ENCODE measurements at regions not wholly inside any gene's neighbourhood (a gene's known extent, or its start where the extent isn't known, plus 50 kb on each side); places are given as distances from the start of the nearest gene placed in this dataset.

DNA sequence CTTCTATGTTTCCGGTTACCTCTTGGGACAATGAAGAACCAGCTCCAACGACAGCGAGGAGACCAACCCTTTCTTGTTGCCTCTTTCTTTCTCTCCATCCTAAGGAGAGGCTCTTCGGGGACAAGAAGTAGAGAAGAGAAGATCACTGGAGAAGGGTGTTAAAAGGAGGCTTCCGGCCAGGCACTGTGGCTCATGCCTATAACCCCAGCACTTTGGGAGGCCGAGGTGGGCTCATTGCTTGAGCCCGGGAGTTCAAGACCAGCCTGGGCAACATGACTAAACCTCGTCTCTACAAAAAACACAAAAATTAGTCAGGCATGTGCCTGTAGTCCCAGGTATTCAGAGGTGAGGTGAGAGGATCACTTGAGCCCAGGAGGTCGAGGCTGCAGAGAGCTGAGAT lies 90.8 kb upstream of the TNFAIP3 start:
- Histone ChIP-seq H4K20me1 (ENCODE audit: control insufficient read depth, extremely low read depth, insufficient read depth, low read length) (no peaks in the 10 kb centered on the region), H3K4me1 (ENCODE audit: control insufficient read depth, extremely low read depth, insufficient read depth, low read length) (peaks cover 13% of the 10 kb centered on the region), H3K36me3 (ENCODE audit: control insufficient read depth, insufficient read depth, low read length) (no peaks in the 10 kb centered on the region), H3K27me3 (ENCODE audit: control insufficient read depth, insufficient read depth, low read length) (no peaks in the 10 kb centered on the region), H3K4me3 (replicated peaks in 1 of 4; ENCODE audit: control extremely low read depth in 1 of 4, insufficient read depth in 1 of 4, low read depth in 3 of 4, low read length in 4 of 4) (no peak overlapping the region), H2AFZ (ENCODE audit: low read length) (no peak overlapping the region), H3K27ac (ENCODE audit: insufficient read depth, low read length) (no peak overlapping the region), H3K4me2 (ENCODE audit: extremely low read depth, insufficient read depth, low read length) (no peak overlapping the region), H3K9ac (ENCODE audit: insufficient read depth, low read length) (no peak overlapping the region), H3K79me2 (ENCODE audit: control insufficient read depth, insufficient read depth, low read length) (no peaks in the 10 kb centered on the region), H3K9me3 (ENCODE audit: control insufficient read depth, insufficient read depth, low read depth, low read length) (no peaks in the 10 kb centered on the region)
- TF ChIP-seq EZH2 (IDR thresholded peaks at IDR 0.05; ENCODE audit: low read length, missing control alignments) (no peak), CTCF (conservative IDR thresholded peaks at IDR 0.05 in 1 of 2, IDR thresholded peaks at IDR 0.05 in 1 of 2; ENCODE audit: low read depth in 1 of 2, low read length in 2 of 2) (no peak)
- DNase-seq (ENCODE audit: low read depth in 2 of 2) = no peak

DNA sequence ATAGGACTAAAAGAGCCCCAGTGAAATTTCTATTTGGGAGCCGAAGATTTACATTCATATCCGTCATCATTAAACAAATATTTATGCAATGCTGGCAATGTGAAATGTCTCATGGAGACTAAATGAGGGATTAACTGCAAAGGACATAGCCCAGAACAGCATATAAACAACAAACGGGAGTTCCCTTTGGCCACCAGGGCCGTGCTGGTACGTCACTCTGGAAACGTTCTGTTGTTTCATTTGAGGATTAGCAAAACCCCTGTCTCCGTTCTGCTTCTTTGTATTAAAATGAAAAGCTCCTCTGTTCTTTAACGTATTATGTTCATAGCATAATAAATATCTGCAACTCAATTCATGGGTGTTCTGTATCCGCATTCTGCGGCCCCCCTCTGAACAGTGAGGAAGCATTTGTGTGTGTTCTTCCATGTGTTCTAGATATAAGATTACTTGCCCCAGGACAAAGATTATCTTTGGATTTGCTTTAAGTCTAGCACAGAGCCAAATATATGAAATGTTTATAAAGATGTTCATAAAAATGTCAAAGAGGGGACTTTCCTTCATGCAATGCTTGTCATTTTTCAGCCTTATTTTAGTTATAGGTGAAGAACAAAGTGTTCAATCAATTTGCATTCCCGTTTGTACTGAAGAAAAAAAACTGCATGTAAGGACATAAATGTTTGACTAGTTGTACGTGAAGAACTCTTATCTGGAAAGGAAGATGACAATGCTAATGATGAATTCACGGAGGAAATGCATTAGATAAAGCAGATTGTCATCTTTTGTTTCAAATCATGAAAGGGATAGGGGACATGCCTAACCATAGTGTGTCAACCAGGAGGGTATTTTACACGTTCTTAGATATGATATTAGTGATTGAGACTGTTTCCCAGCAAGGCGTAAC lies 90.0 kb upstream of the TNFAIP3 start:
- peak in 1 of 2 donors; percentile 92 for DNase-seq (ENCODE audit: low read depth in 2 of 2)
- H3K4me2 ChIP-seq (ENCODE audit: extremely low read depth, insufficient read depth, low read length) = peak overlapping the region; percentile 23
- H3K36me3 ChIP-seq (ENCODE audit: control insufficient read depth, insufficient read depth, low read length) = no peaks in the 10 kb centered on the region
- H3K27ac ChIP-seq (ENCODE audit: insufficient read depth, low read length) = no peak overlapping the region
- no peak for TF ChIP-seq EZH2 (IDR thresholded peaks at IDR 0.05; ENCODE audit: low read length, missing control alignments)
- TF ChIP-seq CTCF (conservative IDR thresholded peaks at IDR 0.05 in 1 of 2, IDR thresholded peaks at IDR 0.05 in 1 of 2; ENCODE audit: low read depth in 1 of 2, low read length in 2 of 2) = peak in 1 of 2 donors; percentile 20
- H2AFZ ChIP-seq (ENCODE audit: low read length) = no peak overlapping the region
- H3K4me1 ChIP-seq (ENCODE audit: control insufficient read depth, extremely low read depth, insufficient read depth, low read length) = peaks cover 13% of the 10 kb centered on the region
- no peaks in the 10 kb centered on the region for H4K20me1 ChIP-seq (ENCODE audit: control insufficient read depth, extremely low read depth, insufficient read depth, low read length)
- no peaks in the 10 kb centered on the region for H3K27me3 ChIP-seq (ENCODE audit: control insufficient read depth, insufficient read depth, low read length)
- no peaks in the 10 kb centered on the region for H3K79me2 ChIP-seq (ENCODE audit: control insufficient read depth, insufficient read depth, low read length)
- peak overlapping the region in 1 of 4 experiments; percentile 23 for H3K4me3 ChIP-seq (replicated peaks in 1 of 4; ENCODE audit: control extremely low read depth in 1 of 4, insufficient read depth in 1 of 4, low read depth in 3 of 4, low read length in 4 of 4)
- no peak overlapping the region for H3K9ac ChIP-seq (ENCODE audit: insufficient read depth, low read length)
- H3K9me3 ChIP-seq (ENCODE audit: control insufficient read depth, insufficient read depth, low read depth, low read length) = no peaks in the 10 kb centered on the region

- H2AFZ ChIP-seq (ENCODE audit: low read length) = no peak overlapping the region
- H3K4me2 ChIP-seq (ENCODE audit: extremely low read depth, insufficient read depth, low read length) = no peak overlapping the region
- peak in 1 of 2 donors; percentile 63 for DNase-seq (ENCODE audit: low read depth in 2 of 2)
- TF ChIP-seq CTCF (conservative IDR thresholded peaks at IDR 0.05 in 1 of 2, IDR thresholded peaks at IDR 0.05 in 1 of 2; ENCODE audit: low read depth in 1 of 2, low read length in 2 of 2) (no peak), EZH2 (IDR thresholded peaks at IDR 0.05; ENCODE audit: low read length, missing control alignments) (no peak)
- H3K9me3 ChIP-seq (ENCODE audit: control insufficient read depth, insufficient read depth, low read depth, low read length) = no peaks in the 10 kb centered on the region
- H3K27me3 ChIP-seq (ENCODE audit: control insufficient read depth, insufficient read depth, low read length) = no peaks in the 10 kb centered on the region
- H3K27ac ChIP-seq (ENCODE audit: insufficient read depth, low read length) = no peak overlapping the region
- H3K36me3 ChIP-seq (ENCODE audit: control insufficient read depth, insufficient read depth, low read length) = no peaks in the 10 kb centered on the region
- no peaks in the 10 kb centered on the region for H4K20me1 ChIP-seq (ENCODE audit: control insufficient read depth, extremely low read depth, insufficient read depth, low read length)
- H3K79me2 ChIP-seq (ENCODE audit: control insufficient read depth, insufficient read depth, low read length) = no peaks in the 10 kb centered on the region
- no peak overlapping the region for H3K9ac ChIP-seq (ENCODE audit: insufficient read depth, low read length)
- H3K4me3 ChIP-seq (replicated peaks in 1 of 4; ENCODE audit: control extremely low read depth in 1 of 4, insufficient read depth in 1 of 4, low read depth in 3 of 4, low read length in 4 of 4) = no peak overlapping the region
- H3K4me1 ChIP-seq (ENCODE audit: control insufficient read depth, extremely low read depth, insufficient read depth, low read length) = peaks cover 13% of the 10 kb centered on the region
These were observed 89.4 kb upstream of the TNFAIP3 start for GRCh38 chr6:137777687-137778075.
